ENCODE measurements at regions not wholly inside any gene's neighbourhood (a gene's known extent, or its start where the extent isn't known, plus 50 kb on each side); places are given as distances from the start of the nearest gene placed in this dataset.

- no peak for DNase-seq
Observed at GRCh38 chr11:70688142-70688541, 289.8 kb downstream of the CTTN start.

GRCh38 chr11:70689764-70690163 is 291.4 kb downstream of the CTTN start:
- DNase-seq = no peak

- no peak for DNase-seq
Observed at GRCh38 chr11:70692131-70692530, 293.8 kb downstream of the CTTN start.

- DNase-seq = no peak
Observed at GRCh38 chr11:70694371-70694770, 296.0 kb downstream of the CTTN start.

GRCh38 chr11:70695086-70695960 is 297.0 kb downstream of the CTTN start:
- no peak for DNase-seq

GRCh38 chr11:70696076-70696475 is 297.7 kb downstream of the CTTN start:
- DNase-seq = no peak

- no peak for DNase-seq
Observed at GRCh38 chr11:70696564-70696963, 298.2 kb downstream of the CTTN start.

- no peak for DNase-seq
Observed at GRCh38 chr11:70697701-70698100, 299.4 kb downstream of the CTTN start.

GRCh38 chr11:70698871-70699270 is 300.5 kb downstream of the CTTN start:
- DNase-seq = no peak

- DNase-seq = no peak
Observed at GRCh38 chr11:70699294-70700221, 301.2 kb downstream of the CTTN start.

- no peak for DNase-seq
Observed at GRCh38 chr11:70700453-70700852, 302.1 kb downstream of the CTTN start.

- no peak for DNase-seq
Observed at GRCh38 chr11:70700871-70701270, 302.5 kb downstream of the CTTN start.

- no peak for DNase-seq
Observed at GRCh38 chr11:70702040-70702648, 303.8 kb downstream of the CTTN start.

- no peak for DNase-seq
Observed at GRCh38 chr11:70703141-70704064, 305.1 kb downstream of the CTTN start.

GRCh38 chr11:70705097-70705496 is 306.8 kb downstream of the CTTN start:
- DNase-seq = no peak

GRCh38 chr11:70705930-70706329 is 307.6 kb downstream of the CTTN start:
- no peak for DNase-seq

GRCh38 chr11:70707821-70708220 is 309.5 kb downstream of the CTTN start:
- no peak for DNase-seq

- no peak for DNase-seq
Observed at GRCh38 chr11:70709596-70709995, 311.3 kb downstream of the CTTN start.

GRCh38 chr11:70710192-70710591 is 311.9 kb downstream of the CTTN start:
- DNase-seq = no peak

GRCh38 chr11:70710601-70711000 is 312.3 kb downstream of the CTTN start:
- no peak for DNase-seq

GRCh38 chr11:70711095-70711910 is 313.0 kb downstream of the CTTN start:
- no peak for DNase-seq

- DNase-seq = no peak
Observed at GRCh38 chr11:70711911-70712185, 313.5 kb downstream of the CTTN start.

Data from CD4-positive, alpha-beta T cell treated with Interleukin-21 for 1 hour (primary cell).